NCI-H2081 (cell line): ENCODE measurements at regions not wholly inside any gene's neighbourhood (a gene's known extent, or its start where the extent isn't known, plus 50 kb on each side); places are given as distances from the start of the nearest gene placed in this dataset.

Experiments used
- DNase-seq, 2 experiments: peaks; one replicate each; lab custom pipeline; 2025; lab: John Stamatoyannopoulos, UW

GRCh38 chr2:17069564-17069963 lies 403.9 kb upstream of the CYRIA start:
- no peak for DNase-seq

- DNase-seq: no peak
Observed at GRCh38 chr2:17068021-17068420, 402.4 kb upstream of the CYRIA start.

- DNase-seq: no peak
Observed at GRCh38 chr2:17065536-17065935, 399.9 kb upstream of the CYRIA start.

- DNase-seq: no peak
Observed at GRCh38 chr2:17061028-17061427, 395.4 kb upstream of the CYRIA start.

GRCh38 chr2:17059458-17059857 lies 393.8 kb upstream of the CYRIA start:
- no peak for DNase-seq

GRCh38 chr2:17058772-17059402 lies 393.3 kb upstream of the CYRIA start:
- DNase-seq: no peak

GRCh38 chr2:17057109-17058017 lies 391.7 kb upstream of the CYRIA start:
- no peak for DNase-seq

DNA sequence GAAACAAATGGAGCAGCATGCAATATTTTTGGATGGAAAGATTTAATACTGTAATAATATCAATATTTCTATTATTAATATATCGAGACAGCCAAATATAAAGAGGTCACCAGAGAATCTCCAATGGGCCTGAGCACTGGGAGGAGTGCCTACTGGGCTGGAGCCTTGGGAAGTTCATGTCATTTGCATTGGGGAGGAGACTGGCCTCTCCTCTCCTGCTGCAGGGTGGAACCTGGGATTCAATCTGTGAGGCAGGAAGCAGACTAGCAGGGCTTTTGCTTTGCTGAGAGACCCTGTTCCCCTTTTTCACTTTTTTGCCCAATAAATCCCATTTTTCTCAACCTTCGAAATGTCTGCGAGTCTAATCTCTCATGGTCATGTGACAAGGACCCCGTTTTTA lies 390.6 kb upstream of the CYRIA start:
- DNase-seq: no peak

GRCh38 chr2:17052001-17052400 lies 386.4 kb upstream of the CYRIA start:
- no peak for DNase-seq

DNA sequence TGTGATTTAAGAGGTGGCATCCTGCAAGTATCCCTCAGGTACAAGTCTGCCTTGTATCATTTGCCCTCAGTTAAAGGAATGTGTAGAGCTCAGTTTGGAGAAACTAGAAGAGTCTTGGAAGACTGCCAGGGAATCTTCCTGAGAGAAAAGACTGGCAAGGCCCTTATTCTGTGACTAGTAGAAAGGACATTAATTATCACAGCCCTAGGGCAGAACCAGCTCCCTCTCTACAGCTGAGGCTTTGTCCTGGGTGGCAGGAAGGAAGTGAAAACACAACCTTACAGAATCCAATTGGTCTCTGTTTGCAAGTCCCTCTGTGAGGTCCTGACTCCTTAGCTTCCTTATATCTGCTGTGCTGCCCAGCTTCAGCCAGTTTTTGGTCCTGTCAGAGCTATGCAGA lies 385.9 kb upstream of the CYRIA start:
- no peak for DNase-seq

GRCh38 chr2:17043173-17043572 lies 377.5 kb upstream of the CYRIA start:
- no peak for DNase-seq

DNA sequence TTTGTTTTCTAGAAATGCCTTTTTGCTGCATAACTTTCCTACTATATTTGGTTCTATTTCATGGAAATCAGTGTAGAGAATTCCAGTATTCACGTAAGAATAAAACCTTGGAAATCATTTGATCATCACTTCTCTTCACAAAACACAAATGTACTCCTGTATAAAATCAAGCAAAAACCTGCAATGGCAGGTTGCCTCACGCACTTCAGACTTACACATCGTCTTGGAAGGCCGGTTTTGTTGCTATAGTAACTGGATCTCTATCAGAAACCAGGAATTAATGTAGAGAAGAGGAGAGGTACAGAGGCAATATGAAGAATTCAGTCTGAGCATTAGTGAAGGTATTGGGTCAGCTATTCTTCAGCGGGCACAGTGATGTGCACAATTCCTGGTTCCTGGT lies 370.7 kb upstream of the CYRIA start:
- DNase-seq: no peak

DNA sequence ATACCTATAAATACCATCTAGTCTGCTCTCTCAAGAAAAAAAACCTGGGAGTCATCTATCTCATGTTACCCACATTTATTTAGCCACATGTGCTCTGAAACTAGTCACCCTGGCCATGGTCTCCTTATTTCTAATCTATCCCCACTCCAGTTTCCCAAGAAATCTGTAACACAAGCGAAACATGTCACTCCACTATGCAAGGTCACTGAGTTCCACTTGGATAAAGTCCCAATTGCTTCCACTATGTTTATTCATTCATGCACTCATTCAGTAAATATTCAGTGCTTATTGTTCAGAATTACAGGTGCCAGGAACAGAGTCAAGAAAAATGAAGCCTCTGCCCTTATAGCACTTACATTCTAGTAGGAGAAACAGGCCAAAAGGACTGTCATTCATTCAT lies 369.4 kb upstream of the CYRIA start:
- no peak for DNase-seq

DNA sequence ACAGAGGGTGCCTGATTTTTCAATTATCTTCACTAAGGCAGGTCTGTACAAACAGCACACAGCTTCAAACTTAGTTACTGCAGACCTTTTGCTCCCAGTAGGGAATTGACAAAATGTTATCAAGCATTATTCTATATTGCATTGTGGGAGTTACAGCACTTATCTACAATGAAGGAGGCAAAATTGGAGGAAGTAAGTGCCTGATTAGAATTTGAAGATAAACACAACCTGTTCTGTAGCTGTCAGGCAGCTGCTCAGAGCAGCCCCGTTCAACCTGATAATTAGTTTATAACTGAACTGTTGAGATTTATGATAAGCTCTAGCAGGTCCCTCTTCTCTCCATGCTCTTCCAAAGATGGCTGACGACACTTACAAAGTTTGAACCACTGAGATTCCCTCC lies 364.4 kb upstream of the CYRIA start:
- no peak for DNase-seq

GRCh38 chr2:17012297-17012696 lies 346.7 kb upstream of the CYRIA start:
- DNase-seq: no peak

GRCh38 chr2:17010104-17010503 lies 344.5 kb upstream of the CYRIA start:
- DNase-seq: no peak

DNA sequence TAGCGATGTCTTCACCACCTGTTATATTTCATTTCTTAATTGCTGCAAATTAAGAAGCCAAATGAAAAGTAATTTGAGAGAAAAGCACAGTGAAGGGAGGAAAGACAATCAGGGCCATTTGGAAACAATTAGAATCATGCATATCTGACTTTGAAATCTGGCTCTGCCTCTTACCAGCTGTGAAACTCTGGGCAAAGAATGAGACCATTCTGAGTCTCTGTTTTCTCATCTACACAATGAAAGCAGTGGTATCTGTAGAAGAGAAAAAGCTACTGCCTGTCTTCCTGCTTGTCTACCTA lies 334.5 kb upstream of the CYRIA start:
- no peak for DNase-seq

GRCh38 chr2:16999347-17000183 lies 333.9 kb upstream of the CYRIA start:
- DNase-seq: no peak

DNA sequence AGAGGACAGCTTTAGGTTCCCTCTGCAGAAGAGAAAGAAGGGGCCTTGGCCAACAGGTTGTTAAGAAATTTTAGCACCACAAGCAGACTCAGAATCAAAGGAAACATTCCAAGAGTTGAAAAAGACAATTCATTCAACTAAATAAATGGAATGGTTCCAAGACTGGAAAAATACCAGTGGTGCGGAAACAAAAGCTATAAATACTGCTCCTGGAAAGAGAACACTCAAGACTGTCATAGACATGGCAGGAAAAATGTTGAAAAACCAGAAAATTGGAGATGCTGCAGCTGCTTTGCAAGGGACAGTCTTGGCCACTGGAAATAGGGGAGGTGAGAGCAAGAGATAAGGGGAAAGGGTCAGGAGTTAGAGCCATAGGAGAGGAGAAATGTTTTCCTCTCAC lies 312.7 kb upstream of the CYRIA start:
- DNase-seq: no peak

DNA sequence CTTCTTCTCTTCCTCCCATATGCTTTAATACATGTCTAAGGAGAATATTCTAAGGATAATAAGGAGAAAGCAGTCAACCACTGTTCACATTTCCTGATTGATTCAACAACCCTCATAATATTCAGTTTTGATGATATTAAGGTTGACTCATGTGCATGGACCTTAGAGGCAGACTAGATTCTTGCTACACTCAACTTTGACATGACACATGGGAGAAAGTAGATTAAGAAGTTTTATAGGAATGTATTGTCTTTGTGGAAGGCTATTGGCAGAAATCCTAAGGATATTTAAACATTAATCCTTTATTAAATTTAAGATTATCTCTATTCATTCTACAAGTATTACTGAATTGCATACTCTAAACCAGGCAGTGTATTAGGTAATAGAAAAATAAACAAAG lies 309.1 kb upstream of the CYRIA start:
- no peak for DNase-seq

- no peak for DNase-seq
Observed at GRCh38 chr2:16973586-16974286, 308.1 kb upstream of the CYRIA start.

DNA sequence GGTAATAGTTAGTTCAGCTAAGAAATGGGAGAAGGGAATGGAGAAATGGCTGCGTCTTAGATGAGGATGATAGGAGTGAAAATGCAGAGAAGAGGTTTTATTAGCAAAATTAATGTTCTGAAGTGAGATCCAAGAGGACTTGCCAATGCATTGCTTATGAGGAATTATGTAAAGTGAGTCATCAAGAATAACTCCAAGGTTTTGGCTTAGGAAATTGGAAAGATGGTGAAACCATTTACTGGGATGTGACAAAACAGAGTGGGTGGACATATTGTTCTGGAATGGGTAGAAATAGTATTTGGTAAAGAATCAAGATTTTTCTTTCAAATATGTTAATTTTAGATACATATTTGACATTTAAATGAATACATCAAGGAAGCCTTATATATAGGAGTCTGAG lies 306.6 kb upstream of the CYRIA start:
- DNase-seq: no peak
